NAMALWA (cell line): ENCODE measurements at regions not wholly inside any gene's neighbourhood (a gene's known extent, or its start where the extent isn't known, plus 50 kb on each side); places are given as distances from the start of the nearest gene placed in this dataset.

Experiments used
- DNase-seq: peaks from one replicate; pipeline ENCODE4 v3.0.0-alpha.2; 2015; ENCODE audit warnings: low spot score

DNA sequence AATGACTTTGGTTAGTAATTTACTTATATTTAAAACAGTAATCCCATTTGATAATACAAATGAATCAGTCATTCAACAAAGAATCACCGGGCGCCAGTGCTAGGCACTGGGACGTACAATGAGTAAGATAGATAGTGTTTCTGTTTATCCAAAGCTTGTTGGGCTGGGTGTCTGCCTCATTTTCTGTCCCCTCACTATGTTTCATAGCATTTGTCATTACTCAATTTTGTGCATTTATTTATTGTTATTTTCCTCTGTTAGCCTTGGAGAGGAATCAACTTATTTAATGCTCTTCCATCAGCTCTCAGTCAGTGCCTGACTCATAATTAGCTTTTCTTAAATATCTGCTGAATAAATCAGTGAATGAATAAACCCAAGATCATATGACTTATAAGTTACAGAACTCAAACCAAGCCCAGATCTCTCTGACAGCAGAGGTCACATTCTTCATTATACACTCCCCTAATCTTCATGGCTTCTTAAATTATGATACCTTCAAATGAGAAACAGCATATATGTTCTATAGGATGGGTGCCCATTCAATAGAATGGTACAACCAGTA lies 86.2 kb downstream of the TSPAN8 start:
- DNase-seq, result no peak

DNA sequence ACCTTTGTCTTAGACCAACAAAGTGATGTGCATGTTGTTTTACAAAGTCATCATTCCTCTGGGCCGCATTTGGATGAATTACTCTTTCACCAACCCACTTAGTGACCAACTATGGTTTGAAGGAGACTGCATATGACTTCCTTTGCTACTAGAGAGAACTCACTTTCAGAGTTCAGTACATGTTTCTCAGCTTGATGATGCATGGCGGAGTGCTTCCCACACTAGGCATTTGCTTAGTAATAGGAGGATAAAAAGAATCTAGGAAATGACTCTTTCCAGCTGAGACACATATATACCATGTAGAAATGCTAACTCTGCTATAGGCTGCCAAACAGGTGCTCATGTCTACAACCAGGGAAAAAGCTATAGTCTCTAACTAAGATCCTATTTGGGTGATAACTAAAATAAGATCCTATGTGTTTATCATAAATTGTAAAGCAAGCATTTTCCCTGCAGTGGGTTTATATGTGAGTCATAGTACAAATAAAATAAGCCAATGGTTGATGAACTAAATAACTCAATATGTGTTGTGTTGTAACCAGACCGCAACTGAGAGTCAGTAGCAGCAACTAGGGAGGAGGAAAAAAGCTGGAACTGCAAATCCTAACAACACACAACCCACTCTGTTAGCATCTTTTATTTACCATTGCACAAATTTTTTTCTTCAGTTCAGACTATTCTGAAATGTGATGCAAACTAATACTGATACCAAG lies 87.2 kb downstream of the TSPAN8 start:
- DNase-seq, result no peak

DNA sequence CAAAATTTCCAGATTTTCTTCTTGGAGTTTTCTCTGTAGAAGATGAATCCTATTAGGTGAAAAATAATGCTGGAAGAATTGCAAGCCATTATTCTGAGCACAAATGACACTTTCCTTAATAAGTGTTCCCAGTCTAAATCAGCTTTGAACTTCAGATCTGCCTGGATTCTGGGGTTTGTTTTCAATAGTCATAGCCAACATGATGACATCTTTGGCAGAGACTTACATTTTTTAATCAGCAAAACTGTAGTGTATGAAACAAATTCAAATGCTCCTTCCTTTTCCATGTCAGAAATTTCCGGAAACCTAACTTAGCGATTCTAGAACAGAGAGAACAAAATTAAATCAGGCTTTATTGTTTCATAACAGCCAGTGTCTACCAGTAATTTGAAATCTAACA lies 88.5 kb downstream of the TSPAN8 start:
- no peak for DNase-seq

DNA sequence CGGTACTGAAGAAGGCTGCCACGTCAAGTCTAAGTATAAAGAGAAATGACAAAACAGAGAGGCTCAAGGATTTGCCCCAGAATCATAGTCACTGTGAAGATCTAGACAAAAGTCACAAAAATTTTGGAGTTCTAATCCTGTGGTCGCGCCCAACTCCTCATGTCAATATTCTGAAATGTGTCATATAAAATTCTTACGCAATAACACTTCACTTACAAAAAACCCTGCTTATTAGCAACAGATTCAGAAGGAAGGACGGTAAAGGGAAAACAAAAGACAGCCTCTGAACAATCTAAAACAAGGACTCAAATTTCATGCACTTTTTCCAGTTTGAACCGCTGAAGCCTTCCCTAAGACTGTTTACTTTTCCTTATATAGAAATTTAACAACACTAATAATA lies 94.7 kb downstream of the TSPAN8 start:
- no peak for DNase-seq

DNA sequence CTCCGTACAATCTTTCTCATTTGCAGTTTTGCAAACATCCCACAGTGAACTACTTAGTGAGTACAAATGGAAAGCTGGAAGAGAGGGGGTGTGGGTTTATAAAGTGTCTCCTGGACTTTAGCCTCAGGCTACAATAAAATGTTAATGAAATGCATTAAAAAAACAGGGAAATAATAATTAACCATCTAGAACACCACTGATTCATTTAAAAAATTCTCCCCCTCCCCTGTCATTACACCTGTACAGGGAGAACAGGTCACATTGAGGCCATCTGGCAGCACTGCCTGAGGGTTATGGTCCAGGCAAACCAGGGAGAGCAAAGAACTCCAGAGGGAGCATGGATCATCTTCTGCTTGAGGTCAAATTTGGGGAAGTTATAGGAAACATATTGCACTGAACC lies 96.3 kb downstream of the TSPAN8 start:
- no peak for DNase-seq

DNA sequence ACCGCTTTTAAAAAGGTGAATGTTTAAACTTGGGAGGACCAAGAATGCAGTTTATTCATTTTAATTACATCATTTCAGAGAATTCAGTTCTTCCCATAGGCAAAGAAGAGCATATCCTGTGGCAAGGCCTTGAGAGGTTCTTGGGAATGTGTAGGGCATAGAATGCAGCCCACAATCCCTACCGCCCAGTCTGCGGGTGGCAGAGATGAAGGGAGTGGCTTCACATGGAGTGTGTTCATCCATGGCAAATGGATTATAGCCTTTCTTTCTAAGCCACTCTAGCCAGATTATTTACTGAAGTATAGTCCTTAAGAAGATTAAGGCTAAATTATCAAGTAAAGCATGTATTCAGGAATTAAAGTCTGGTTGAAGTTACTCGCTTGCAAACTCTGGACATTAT lies 97.4 kb downstream of the TSPAN8 start:
- DNase-seq, result no peak

DNA sequence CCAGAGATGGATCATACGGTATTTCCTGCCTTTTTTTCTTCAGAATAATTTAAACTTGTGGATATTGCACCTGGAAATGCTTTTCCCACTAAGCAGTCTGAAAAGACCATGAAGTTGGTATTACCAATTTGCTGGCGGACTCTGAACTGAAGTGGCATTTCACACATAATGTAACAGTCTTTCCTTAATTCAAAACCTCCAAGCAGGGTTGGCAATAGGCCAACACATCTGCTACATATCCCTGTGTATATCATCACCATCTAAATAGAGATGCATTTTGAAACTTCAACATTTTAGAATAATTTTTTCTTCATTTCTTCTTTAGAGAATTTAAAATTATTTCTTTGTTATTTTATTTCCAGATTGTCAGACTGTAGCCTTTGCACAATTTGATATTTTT lies 100.5 kb downstream of the TSPAN8 start:
- peak; percentile 27 for DNase-seq

DNA sequence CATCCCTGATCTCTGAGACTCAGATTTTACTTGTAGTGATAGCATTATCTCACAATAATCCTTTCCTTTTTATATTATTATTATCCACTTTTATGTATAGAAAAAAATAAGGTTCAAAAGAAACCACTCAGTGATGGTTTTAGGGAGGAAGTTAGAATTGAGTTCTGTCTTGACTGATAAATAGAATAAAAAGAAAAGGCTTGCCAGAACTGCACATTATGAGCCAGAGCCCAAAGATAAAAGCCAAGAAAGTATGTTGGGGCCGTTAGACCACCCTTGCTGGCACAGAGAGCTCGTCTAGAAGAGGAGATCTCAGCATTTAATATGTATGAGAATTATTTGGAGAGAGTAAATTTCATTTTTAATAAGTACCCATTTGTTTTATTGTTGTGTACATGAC lies 103.2 kb downstream of the TSPAN8 start:
- DNase-seq, result no peak

DNA sequence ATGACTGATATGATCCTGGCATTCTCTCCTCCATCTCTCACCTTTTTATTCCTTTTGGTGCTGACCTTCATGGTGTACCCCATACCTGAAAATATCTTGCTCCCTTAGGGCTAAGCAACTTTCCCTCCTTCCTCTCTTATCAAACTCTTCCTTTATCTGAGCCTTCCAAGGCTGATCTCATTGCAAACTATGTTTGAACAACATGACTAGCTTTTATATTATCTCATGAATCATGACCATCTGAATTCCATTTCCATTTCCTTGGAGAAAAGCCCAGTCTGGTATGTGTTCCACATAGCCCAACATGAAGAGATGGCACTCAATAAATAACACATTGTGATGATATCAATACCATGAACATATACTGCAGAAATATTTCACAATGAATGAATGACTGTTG lies 111.6 kb downstream of the TSPAN8 start:
- DNase-seq, result no peak

DNA sequence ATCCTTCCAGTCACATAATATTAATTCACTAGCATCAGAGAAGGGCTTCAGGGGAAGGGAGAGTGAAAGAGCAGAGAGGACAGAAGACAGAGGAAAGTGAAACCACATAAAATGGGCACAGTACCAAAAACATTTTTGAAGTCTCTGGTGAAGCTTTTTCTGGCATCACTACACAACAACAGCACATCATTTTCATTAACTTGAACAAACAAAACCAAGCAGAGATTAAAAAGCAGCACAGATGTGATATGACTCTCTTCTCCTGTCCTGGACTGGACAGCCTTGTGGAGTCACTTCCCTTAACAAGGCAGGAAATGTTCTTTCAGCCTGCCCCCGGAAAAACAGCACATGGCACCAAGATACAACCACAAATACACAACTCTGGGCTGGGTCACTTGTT lies 112.0 kb downstream of the TSPAN8 start:
- peak; percentile 17 for DNase-seq

DNA sequence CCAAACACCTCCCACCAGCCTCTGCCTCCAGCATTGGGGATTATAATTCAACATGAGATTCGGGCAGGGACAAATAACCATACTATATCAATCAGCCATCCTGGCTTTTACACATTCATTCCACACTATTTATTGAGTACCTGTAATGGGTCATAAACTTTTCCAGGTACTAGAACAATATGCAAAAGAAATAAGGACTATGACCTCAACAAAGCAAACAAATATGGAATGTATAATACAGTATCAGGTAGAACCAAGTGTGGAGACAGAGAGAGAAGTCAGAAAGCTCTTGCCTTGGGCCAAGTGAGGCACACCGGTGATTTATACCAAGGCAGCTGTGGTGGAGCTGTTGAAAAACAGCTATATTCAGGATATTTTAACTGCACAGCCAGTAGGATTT lies 116.3 kb downstream of the TSPAN8 start:
- no peak for DNase-seq

DNA sequence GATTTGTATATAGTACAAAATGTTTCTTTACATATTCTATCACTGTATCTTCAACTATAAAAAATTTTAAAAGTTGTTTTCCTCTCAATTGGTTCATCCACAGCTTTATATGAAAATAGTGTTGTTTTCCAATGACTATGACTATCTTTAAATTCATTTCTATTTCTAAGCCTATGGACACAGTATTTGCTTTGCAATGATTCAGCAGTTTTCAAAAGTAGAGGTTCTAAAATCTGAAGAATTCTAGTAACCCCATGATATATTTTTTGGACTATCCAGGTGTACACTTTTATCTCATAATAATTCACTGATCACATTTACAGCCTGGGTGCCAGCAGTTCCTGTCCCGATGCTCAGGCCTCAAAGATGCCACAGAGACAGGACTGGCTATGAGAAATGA lies 118.4 kb upstream of the PTPRR start:
- no peak for DNase-seq

DNA sequence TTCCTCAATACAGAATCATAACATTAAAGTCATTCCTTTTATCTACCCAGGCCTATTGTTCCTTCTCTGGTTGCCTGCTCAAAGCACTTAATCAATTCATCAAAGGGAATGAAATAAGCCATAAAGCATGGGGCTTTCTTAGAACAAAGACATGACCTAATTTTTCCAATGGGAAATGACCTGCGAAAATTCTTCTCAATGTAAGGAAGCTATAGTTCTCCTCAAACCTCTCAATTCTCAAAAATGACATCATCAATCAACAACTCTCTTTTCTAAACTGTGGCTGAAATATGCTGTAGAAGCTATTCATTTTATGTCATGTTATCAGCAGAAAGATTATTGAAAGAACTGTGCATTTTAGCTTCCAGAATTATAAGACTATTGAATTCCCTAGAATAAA lies 116.0 kb upstream of the PTPRR start:
- no peak for DNase-seq

DNA sequence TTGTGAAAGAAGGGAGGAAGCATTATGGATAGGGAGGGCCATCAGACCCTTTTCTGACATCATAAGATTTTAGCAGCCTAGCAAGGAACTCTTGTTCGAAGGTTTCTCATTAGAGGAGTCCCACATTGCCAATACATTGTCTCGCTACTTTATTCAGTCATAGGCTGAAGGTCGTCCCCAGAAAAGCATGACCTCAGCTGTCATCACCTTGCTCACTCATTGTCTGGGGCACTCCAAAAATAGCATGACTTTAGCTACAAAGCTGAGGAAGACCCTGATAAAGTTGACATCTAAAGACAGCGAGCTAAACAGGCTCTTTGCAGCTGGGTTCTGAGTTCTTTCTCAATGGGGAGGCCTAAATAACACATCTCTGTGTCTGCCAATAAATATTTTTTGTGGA lies 112.4 kb upstream of the PTPRR start:
- no peak for DNase-seq

DNA sequence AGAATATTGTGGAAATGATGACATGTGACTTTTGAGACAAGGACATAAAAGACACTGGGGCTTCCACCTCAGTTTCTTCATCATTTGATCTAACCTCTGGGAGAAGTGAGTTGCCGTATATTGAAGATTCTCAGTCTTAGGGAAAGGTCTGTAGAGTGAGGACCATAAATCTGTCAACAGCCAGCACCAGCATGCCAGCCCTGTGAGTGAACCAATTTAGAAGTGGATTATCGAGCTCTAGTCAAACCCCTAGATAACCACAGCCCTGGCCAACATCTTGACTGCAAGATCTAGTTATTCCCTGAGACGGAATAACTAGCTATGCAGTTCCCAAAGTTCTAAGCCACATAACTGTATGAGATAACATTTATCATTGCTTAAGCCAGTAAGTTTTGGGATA lies 108.8 kb upstream of the PTPRR start:
- no peak for DNase-seq

DNA sequence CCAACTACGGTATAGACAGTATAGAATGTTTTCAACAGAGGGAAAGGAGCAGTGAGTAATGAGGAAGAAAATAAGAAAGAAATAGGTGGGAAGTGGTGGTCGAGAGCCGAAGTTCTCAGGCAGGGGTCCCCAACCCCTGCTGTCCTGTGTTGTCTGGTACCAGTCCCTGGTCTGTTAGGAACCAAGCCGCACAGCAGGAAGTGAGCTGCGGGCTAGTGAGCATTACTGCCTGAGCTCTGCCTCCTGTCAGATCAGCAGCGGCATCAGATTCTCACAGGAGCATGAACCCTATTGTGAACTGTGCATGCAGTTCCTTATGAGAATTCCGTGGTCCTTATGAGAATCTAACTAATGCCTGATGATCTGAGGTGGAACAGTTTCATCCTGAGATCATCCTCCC lies 107.3 kb upstream of the PTPRR start:
- no peak for DNase-seq

DNA sequence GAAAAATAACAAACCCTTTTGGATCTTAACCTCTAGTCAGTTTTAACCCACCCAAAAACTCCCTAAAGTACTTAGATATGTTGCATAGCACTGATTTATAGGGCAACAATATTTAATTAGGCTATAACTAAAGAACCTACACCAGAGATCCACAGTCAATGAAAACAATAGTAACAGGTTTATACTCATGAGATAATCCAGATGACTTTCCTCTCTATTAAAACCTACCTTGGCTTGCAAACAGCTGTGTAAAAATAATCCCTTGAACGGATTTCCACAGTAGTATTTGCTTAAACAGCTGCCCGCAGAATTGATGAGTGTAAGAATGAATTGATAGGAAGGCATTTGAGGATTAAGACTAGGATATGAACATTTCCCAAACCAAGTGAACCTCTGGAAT lies 104.3 kb upstream of the PTPRR start:
- no peak for DNase-seq

DNA sequence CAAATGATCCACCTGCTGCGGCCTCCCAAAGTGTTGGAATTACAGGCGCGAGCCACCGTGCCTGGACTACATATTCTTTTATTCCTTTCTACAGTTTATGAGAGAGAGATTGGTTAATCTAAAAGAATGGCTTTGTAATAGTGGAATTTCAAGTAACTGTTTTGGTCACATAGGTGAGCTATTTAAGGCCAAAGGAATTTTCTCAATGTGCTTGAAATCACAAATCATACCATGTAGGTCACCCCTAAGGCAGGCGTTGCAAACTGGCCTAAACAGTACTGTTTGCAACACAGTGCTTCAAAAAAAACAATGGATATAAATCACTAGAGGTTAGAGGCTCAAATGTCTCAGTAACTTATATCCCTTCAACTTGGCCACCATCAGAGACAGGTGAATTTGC lies 103.7 kb upstream of the PTPRR start:
- DNase-seq, result no peak

DNA sequence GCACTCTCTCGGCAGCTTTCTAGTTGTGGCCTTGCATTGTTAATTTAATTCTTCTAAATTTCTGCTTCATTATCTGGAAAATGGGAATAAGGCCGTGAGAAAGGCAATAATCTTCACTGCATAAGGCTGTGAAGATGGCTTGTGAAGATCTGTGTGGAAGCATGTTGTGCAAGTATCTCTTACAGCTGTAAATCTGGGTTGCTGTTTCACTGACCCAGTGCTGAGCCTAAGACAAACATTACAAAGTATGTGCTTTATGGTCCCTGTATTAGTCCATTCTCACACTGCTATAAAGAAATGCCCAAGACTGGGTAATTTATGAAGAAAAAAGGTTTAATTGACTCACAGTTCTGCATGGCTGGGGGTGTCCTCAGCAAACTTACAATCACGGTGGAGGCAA lies 101.0 kb upstream of the PTPRR start:
- DNase-seq, result no peak

DNA sequence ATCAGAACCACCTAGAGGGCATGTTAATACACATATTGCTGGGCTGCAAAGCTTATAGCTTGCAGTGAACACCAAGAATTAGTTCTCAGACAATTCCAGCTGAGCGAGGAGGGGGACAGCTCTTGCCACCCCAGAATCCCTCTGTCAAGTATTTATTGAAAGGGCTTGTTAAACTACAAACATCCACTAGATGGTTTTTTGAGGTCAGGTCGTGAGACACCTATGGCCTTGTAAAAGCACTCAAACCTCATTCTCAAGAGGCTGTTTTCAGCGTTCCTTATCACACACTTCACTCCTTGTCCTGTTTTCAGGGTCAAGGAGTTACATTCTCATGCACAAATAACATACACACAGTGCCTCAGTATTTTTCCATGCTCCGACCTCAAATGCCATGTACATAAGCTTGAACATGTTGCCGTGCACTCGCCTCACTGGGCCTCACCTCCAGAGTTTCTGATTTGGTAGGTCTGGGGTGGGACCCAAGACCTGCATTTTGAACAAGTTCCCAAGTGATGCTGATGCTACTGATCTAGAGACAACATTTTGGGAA lies 98.8 kb upstream of the PTPRR start:
- peak; percentile 4 for DNase-seq

DNA sequence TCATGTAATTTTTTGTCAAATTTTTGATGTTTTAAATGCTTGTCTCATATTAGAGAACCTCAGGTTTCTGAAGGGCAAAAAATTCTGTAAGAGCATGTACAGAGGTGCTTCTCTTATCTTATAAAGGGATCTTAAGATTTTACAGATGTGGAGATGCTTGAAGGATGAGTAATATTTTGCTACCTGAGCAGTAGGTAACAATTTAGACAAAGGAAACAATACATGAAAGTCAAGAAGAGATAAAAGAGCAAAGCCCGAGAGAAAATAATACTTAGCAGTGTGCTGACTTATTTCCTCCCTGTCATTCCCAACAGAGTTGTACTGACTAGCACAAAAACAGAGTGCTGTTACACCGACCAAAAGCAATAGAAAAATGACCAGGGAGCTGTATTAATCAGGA lies 98.1 kb upstream of the PTPRR start:
- no peak for DNase-seq

DNA sequence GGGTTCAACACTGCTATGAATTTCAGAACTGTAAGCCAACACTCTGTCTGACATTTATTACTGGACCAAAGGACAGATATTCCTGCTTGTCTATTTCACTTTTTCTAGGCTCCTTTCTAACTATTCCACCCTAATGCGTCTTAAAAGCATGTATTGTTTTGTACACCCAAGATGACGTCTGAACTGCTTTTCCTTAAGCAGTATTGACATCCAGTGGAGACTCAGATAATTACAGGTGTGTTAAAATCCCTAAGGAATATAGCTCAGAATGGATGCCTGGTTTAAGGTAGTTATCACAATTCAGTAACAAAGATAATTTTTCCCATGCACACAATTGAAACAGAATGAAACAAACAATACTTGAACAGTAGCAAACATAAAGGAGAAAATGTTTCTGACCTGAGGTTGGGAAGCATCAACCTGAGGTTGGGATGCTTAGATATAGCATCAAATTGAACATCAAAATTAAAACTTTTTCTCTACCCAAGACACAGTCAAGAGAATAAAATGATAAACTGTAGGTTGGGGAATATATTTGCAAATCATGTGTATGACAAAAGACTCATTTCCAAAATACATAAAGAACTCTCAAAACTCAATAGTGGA lies 93.7 kb upstream of the PTPRR start:
- peak; percentile 20 for DNase-seq

DNA sequence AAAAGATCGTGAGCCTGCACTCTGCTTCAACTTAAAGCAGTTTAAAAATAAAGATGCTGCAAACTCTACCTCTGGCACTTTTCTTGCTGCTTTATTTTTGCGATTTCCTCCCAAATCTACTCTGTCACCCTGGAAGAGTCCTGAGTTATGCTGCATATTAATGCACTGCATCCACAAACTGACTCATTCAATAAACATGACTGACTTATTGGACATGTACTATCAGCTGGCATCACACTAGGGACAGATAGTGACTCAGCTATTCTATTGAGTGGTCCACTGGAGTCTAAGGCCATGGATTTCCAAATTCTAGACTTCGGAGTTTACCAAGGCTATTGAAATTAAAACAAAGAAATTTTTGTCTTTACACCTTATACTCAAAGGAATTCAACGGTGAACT lies 90.7 kb upstream of the PTPRR start:
- no peak for DNase-seq

DNA sequence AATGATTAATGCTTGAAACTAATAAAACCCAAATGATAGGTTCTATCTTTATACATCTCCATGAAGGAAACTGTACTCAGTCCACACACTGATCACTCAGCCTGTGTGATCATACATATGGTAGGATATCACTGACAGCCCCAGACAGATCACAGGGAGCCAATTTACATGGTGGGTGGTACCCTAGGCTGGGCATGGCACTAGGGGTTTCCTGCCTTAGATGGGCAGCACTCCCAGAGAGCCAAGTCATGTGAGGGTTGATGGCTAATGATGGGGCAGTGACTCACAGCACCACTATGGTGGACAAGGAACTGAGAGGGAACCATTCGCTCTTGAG lies 89.6 kb upstream of the PTPRR start:
- DNase-seq, result no peak
